OCI-LY1 (cell line): ENCODE measurements at regions not wholly inside any gene's neighbourhood (a gene's known extent, or its start where the extent isn't known, plus 50 kb on each side); places are given as distances from the start of the nearest gene placed in this dataset.

Experiments
- H2AFZ ChIP-seq: fragments of 200-600 bp; sonication (generic), shearing (Covaris generic); 2 replicates; pipeline ENCODE4 v1.6.0; 2014; ENCODE audit warnings: antibody characterized with exemption, mild to moderate bottlenecking, low read length
- H3F3A ChIP-seq: fragments of 200-600 bp; sonication (generic), shearing (Covaris generic); 2 replicates; pipeline ENCODE4 v1.6.0; 2014; ENCODE audit warnings: mild to moderate bottlenecking, antibody characterized with exemption, low read length, moderate library complexity; ENCODE audit not compliant: insufficient read depth
- H3K27ac ChIP-seq: fragments of 200-600 bp; sonication (generic); 2 replicates; pipeline ENCODE4 v1.5.1; 2014; ENCODE audit warnings: low read length, mixed run types, mild to moderate bottlenecking, low read depth; ENCODE audit not compliant: poor library complexity, severe bottlenecking
- H3K27me3 ChIP-seq: fragments of 200-600 bp; sonication (generic); 2 replicates; pipeline ENCODE4 v1.6.0; 2014; ENCODE audit warnings: antibody characterized with exemption, mild to moderate bottlenecking, low read length, moderate library complexity; ENCODE audit not compliant: insufficient read depth
- H3K36me3 ChIP-seq: fragments of 200-600 bp; sonication (generic); 2 replicates; pipeline ENCODE4 v1.6.1; 2014; ENCODE audit warnings: mild to moderate bottlenecking, antibody characterized with exemption, low read length, moderate library complexity, mixed read lengths; ENCODE audit not compliant: insufficient read depth
- H3K4me1 ChIP-seq: fragments of 200-600 bp; sonication (generic); 2 replicates; pipeline ENCODE4 v1.5.1; 2014; ENCODE audit warnings: mild to moderate bottlenecking, low read length, moderate library complexity; ENCODE audit not compliant: insufficient read depth, severe bottlenecking
- H3K4me2 ChIP-seq: fragments of 200-600 bp; sonication (generic), shearing (Covaris generic); 2 replicates; pipeline ENCODE4 v1.6.1; 2014; ENCODE audit warnings: low read length
- H3K4me3 ChIP-seq: fragments of 200-600 bp; sonication (generic); 2 replicates; pipeline ENCODE4 v1.5.1; 2014; ENCODE audit warnings: low read length, low read depth, mild to moderate bottlenecking, mixed read lengths; ENCODE audit not compliant: poor library complexity, severe bottlenecking
- H3K79me2 ChIP-seq: fragments of 200-600 bp; shearing (Covaris generic); 2 replicates; pipeline ENCODE4 v1.6.1; 2016; ENCODE audit warnings: mixed run types, low read length, mixed read lengths; ENCODE audit not compliant: insufficient read depth
- H3K9ac ChIP-seq: fragments of 200-600 bp; sonication (generic), shearing (Covaris generic); 2 replicates; pipeline ENCODE4 v1.6.1; 2014; ENCODE audit warnings: mild to moderate bottlenecking, low read length, mixed read lengths
- H3K9me2 ChIP-seq: fragments of 200-600 bp; sonication (generic), shearing (Covaris generic); 2 replicates; pipeline ENCODE4 v1.6.1; 2014; ENCODE audit warnings: low read depth, mild to moderate bottlenecking, low read length, mixed read lengths
- H3K9me3 ChIP-seq: fragments of 200-600 bp; shearing (Covaris generic); 2 replicates; pipeline ENCODE4 v1.6.1; 2014; ENCODE audit warnings: low read length, mixed read lengths
- H4K20me1 ChIP-seq: fragments of 200-600 bp; sonication (generic), shearing (Covaris generic); 2 replicates; pipeline ENCODE4 v1.6.0; 2016; ENCODE audit warnings: mild to moderate bottlenecking, low read length; ENCODE audit not compliant: insufficient read depth
- CTCF ChIP-seq: fragments of 200-600 bp; sonication (generic), shearing (Covaris generic); IDR thresholded peaks from 2 replicates; pipeline ENCODE4 v1.5.1; 2017; ENCODE audit warnings: mild to moderate bottlenecking, antibody characterized with exemption, low read length, moderate library complexity, mixed read lengths
- EZH2 ChIP-seq: fragments of 200-600 bp; sonication (generic), shearing (Covaris generic); IDR thresholded peaks from 2 replicates; pipeline ENCODE4 v1.8.0; 2017; ENCODE audit warnings: borderline replicate concordance, mixed run types, mild to moderate bottlenecking, antibody characterized with exemption, low read length, moderate library complexity, mixed read lengths

DNA sequence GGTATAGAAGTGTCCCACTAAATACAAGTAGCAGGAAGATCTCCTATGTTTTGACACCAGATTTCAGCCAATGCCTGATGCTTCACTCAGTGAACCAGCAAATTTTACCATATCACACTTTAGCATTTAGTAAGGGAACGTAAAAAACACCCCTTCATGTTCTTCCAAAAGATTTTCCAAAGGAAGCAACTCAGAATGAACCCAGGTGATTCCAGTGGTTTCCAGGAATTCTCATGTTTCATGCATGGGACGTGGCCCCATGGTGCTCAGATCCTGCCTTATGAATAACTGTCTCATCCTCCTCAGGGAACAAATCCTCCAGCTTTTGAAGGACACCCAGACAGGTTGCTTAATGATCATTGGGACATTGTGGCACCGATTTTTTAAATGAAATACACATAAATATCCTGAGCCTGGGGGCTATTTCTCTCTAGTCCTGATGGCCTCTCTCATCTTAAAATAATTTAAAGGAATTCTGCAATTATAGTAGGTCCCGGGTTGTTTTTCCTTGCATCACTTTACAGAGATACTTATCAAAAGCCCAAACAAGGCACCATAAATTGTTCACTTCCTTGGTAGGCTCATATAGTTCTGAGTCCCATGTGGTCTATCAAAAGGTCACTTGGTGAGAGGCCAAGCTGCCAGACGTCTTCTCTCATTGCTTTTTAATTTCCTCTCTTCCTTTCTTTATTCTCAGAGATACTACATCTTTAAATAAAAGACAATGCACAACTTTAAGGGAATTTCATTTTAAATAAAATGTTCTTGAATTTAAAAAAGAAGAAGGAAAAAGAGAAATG lies 261.0 kb downstream of the ZNF516 start:
- Histone ChIP-seq H2AFZ (no peak overlapping the region), H4K20me1 (no peaks in the 10 kb centered on the region), H3K36me3 (no peaks in the 10 kb centered on the region), H3K79me2 (no peaks in the 10 kb centered on the region), H3K27ac (no peak overlapping the region), H3K27me3 (peaks cover 7% of the 10 kb centered on the region; the same call in 1 of the 2 replicates), H3K4me2 (no peak overlapping the region), H3F3A (no peaks in the 10 kb centered on the region), H3K9me2 (no peaks in the 10 kb centered on the region), H3K4me3 (no peak overlapping the region), H3K9ac (no peak overlapping the region), H3K9me3 (0 out of 2 replicates have a peak, but pooled peaks cover 3% of the 10 kb centered on the region), H3K4me1 (no peaks in the 10 kb centered on the region)
- TF ChIP-seq EZH2 (no peak), CTCF (no peak)

GRCh38 chr18:76233406-76233805 lies 261.6 kb downstream of the ZNF516 start:
- Histone ChIP-seq H3K4me3 (no peak overlapping the region), H3K36me3 (no peaks in the 10 kb centered on the region), H3K4me1 (no peaks in the 10 kb centered on the region), H3F3A (no peaks in the 10 kb centered on the region), H3K9me2 (no peaks in the 10 kb centered on the region), H3K9me3 (0 out of 2 replicates have a peak, but pooled peaks cover 3% of the 10 kb centered on the region), H2AFZ (no peak overlapping the region), H3K79me2 (no peaks in the 10 kb centered on the region), H3K4me2 (no peak overlapping the region), H3K27ac (no peak overlapping the region), H4K20me1 (no peaks in the 10 kb centered on the region), H3K9ac (no peak overlapping the region), H3K27me3 (peaks cover 7% of the 10 kb centered on the region; the same call in 1 of the 2 replicates)
- TF ChIP-seq EZH2 (no peak), CTCF (no peak)

GRCh38 chr18:76232779-76233178 lies 262.3 kb downstream of the ZNF516 start:
- H3K27ac ChIP-seq: no peak overlapping the region
- H3K27me3 ChIP-seq: peaks cover 7% of the 10 kb centered on the region; the same call in 1 of the 2 replicates
- H3K9me2 ChIP-seq: no peaks in the 10 kb centered on the region
- H3K9me3 ChIP-seq: 0 out of 2 replicates have a peak, but pooled peaks cover 3% of the 10 kb centered on the region
- H3K4me2 ChIP-seq: no peak overlapping the region
- TF ChIP-seq EZH2 (no peak), CTCF (no peak)
- no peaks in the 10 kb centered on the region for H3K36me3 ChIP-seq
- no peaks in the 10 kb centered on the region for H3K79me2 ChIP-seq
- no peaks in the 10 kb centered on the region for H3F3A ChIP-seq
- H4K20me1 ChIP-seq: no peaks in the 10 kb centered on the region
- H3K9ac ChIP-seq: no peak overlapping the region
- no peak overlapping the region for H3K4me3 ChIP-seq
- no peaks in the 10 kb centered on the region for H3K4me1 ChIP-seq
- H2AFZ ChIP-seq: no peak overlapping the region
